A549 (cell line): ENCODE measurements at regions not wholly inside any gene's neighbourhood (a gene's known extent, or its start where the extent isn't known, plus 50 kb on each side); places are given as distances from the start of the nearest gene placed in this dataset.

Experiments used
- ATAC-seq, 2 experiments: fragments of 200-7000 bp in 1 of 2; fragments of >200 bp in 1 of 2; cut with Nextera tagmentation in 1 of 2; cut with Tn5 transposase in 1 of 2; 3 replicates each; pipeline versions ENCODE4 v1.8.0 to v1.9.1; 2018 to 2020; ENCODE audit warnings: mild to moderate bottlenecking in 1 of 2, moderate library complexity in 1 of 2
- CTCF ChIA-PET: fragments of 300-600 bp; sonication (Branson Sonifier 250); formaldehyde crosslinking; extraction: SDS; loops from one replicate; lab custom pipeline; 2021; ENCODE audit warnings: antibody characterized with exemption, inconsistent platforms; lab: Yijun Ruan, JAX
- POLR2A ChIA-PET: fragments of 350-600 bp; formaldehyde crosslinking; extraction: SDS; loops from one replicate; lab custom pipeline; 2021; ENCODE audit warnings: antibody characterized with exemption, inconsistent platforms; lab: Yijun Ruan, JAX
- DNase-seq, 2 experiments: peaks; one replicate each; pipeline versions ENCODE4 v3.0.0 to v3.0.0-alpha.2; 2011 to 2016; ENCODE audit warnings: low read depth in 1 of 2, low spot score in 1 of 2
- FAIRE-seq: peaks from 2 replicates; lab custom pipeline; 2011; peaks lifted over from hg19 to GRCh38; lab: Jason Lieb, UNC
- H3K27ac ChIP-seq, 2 experiments: fragments of >200 bp; sonication (Bioruptor Twin); formaldehyde crosslinking; 3 replicates each; pipeline ENCODE4 v1.5.1; 2016 to 2017
- H3K4me1 ChIP-seq: fragments of >200 bp; sonication (Bioruptor Twin); formaldehyde crosslinking; 3 replicates; pipeline ENCODE4 v1.6.1; 2016
- H3K4me2 ChIP-seq: fragments of >200 bp; sonication (Bioruptor Twin); formaldehyde crosslinking; 3 replicates; pipeline ENCODE4 v1.6.1; 2016
- H3K4me3 ChIP-seq: fragments of >200 bp; sonication (Bioruptor Twin); formaldehyde crosslinking; 3 replicates; pipeline ENCODE4 v1.5.1; 2016
- H3K9me3 ChIP-seq: fragments of >200 bp; sonication (Bioruptor Twin); formaldehyde crosslinking; 3 replicates; pipeline ENCODE4 v1.6.1; 2016
- BCL3 ChIP-seq: fragments of >200 bp; sonication (Bioruptor Twin); formaldehyde crosslinking; IDR thresholded peaks from 3 replicates; pipeline ENCODE4 v1.6.1; 2016
- BHLHE40 ChIP-seq: IDR thresholded peaks from 2 replicates; pipeline ENCODE4 v1.6.1; 2012; ENCODE audit warnings: low read depth, low read length, inconsistent platforms
- CEBPB ChIP-seq, 2 experiments: fragments of >200 bp in 1 of 2; sonication (Bioruptor Twin) in 1 of 2; formaldehyde crosslinking in 1 of 2; IDR thresholded peaks; 2 replicates each; pipeline ENCODE4 v1.6.1; 2012 to 2016
- CHD2 ChIP-seq: fragments of 150-350 bp; IDR thresholded peaks from 2 replicates; pipeline ENCODE4 v1.6.1; 2014; ENCODE audit warnings: low read length; ENCODE audit not compliant: partially characterized antibody
- EHMT2 ChIP-seq: fragments of 200-600 bp; sonication (generic); IDR thresholded peaks from 2 replicates; pipeline ENCODE4 v1.6.1; 2016; ENCODE audit warnings: antibody characterized with exemption, low read depth, mild to moderate bottlenecking, moderate library complexity
- ELK1 ChIP-seq: fragments of 150-350 bp; IDR thresholded peaks from 2 replicates; pipeline ENCODE4 v1.6.1; 2014; ENCODE audit warnings: low read depth, mild to moderate bottlenecking, low read length
- HDAC2 ChIP-seq: fragments of 200-600 bp; sonication (generic); IDR thresholded peaks from 2 replicates; pipeline ENCODE4 v1.6.1; 2016
- JUNB ChIP-seq: fragments of >200 bp; sonication (Bioruptor Twin); formaldehyde crosslinking; IDR thresholded peaks from 2 replicates; pipeline ENCODE4 v1.6.1; 2016
- PBX3 ChIP-seq: IDR thresholded peaks from 2 replicates; pipeline ENCODE4 v1.6.1; 2012
- PHF8 ChIP-seq: fragments of 200-600 bp; sonication (generic); IDR thresholded peaks from 2 replicates; pipeline ENCODE4 v1.6.1; 2016; ENCODE audit warnings: low read depth, mild to moderate bottlenecking, antibody characterized with exemption, moderate library complexity, borderline replicate concordance
- RAD21 ChIP-seq, 2 experiments: fragments of >200 bp in 1 of 2; sonication (Bioruptor Twin) in 1 of 2; formaldehyde crosslinking in 1 of 2; IDR thresholded peaks in 1 of 2; conservative IDR thresholded peaks in 1 of 2; 2 replicates in 1 of 2; 3 replicates in 1 of 2; pipeline ENCODE4 v1.6.1; 2012 to 2018; ENCODE audit warnings: inconsistent platforms in 1 of 2
- RARB ChIP-seq: fragments of 250-450 bp; sonication (Bioruptor Pico); IDR thresholded peaks from 2 replicates; pipeline ENCODE4 v1.8.0; 2021; ENCODE audit warnings: mild to moderate bottlenecking, moderate library complexity
- RFX5 ChIP-seq: fragments of 450-650 bp; IDR thresholded peaks from 2 replicates; pipeline ENCODE4 v1.7.1; 2014; ENCODE audit warnings: antibody characterized with exemption, mild to moderate bottlenecking, moderate library complexity
- TFCP2L1 ChIP-seq: fragments of 250-450 bp; sonication (Bioruptor Pico); IDR thresholded peaks from 2 replicates; pipeline ENCODE4 v1.5.0; 2021; ENCODE audit warnings: mild to moderate bottlenecking
- USF2 ChIP-seq: fragments of 450-650 bp; IDR thresholded peaks from 2 replicates; pipeline ENCODE4 v1.6.1; 2014; ENCODE audit warnings: antibody characterized with exemption
- WGBS: methylation state at CpG from one replicate; pipeline ENCODE4 v1.1.6; 2017; ENCODE audit errors: missing lambda C conversion rate; 5-methylcytosine and 5-hydroxymethylcytosine counted together
- TF ChIP-seq, protein P1 (sequence below): IDR thresholded peaks from 2 replicates; pipeline ENCODE4 v1.6.1; 2012

GRCh38 chr3:177529071-177529550 lies 331.8 kb upstream of the TBL1XR1 start:
- Histone ChIP-seq H3K4me3 (no peak overlapping the region), H3K9me3 (peaks cover 5% of the 10 kb centered on the region; the same call in 2 of the 3 replicates), H3K27ac (peak overlapping the region in 1 of 2 experiments; percentile 32; a peak in 2 of 6 replicates), H3K4me2 (no peak overlapping the region), H3K4me1 (peaks cover 19% of the 10 kb centered on the region; the same call in 2 of the 3 replicates)
- ATAC-seq (no peak), FAIRE-seq (no peak), DNase-seq (no peak)
- ChIA-PET POLR2A (no interaction called here), CTCF (no interaction called here)
- TF ChIP-seq HDAC2 (no peak), RAD21 (conservative IDR thresholded peaks at IDR 0.05 in 1 of 2, IDR thresholded peaks at IDR 0.05 in 1 of 2) (no peak), CEBPB (IDR thresholded peaks at IDR 0.05) (no peak), BCL3 (no peak), PBX3 (no peak), CHD2 (no peak), TFCP2L1 (CRISPR knock-in tag) (no peak), BHLHE40 (no peak)
- 50% methylated on average over 1 of the region's 1 CpG for WGBS

DNA sequence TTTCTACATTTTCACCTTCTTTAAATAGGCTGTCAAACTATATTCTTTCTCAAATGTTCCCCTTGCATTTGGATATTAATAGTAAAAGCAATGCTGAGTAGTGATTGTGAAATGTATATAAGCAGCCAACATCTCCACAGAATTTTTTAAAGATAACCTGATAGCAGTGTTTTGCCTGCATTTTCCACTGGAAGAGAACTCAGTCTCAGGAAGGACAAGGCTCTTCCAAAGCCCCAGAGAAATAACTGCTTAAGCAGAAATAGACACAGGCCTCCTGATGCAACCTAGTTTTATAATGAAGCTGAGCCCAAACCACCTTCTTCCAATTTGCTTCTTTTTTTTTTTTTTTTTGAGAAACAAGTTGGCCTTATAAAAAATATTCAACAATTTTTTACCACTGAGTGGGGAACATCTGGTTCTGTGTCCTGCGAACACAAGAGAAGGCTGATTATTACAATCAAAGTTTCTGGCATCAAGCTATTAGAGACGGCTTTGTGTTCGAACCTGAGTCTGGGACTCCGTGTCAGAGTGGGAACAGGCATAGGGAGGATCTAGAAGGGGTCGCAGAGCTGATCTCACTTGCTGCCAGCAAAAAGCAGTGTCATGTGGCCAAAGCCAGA lies 332.5 kb upstream of the TBL1XR1 start:
- FAIRE-seq: no peak
- 90% methylated on average over 5 of the region's 5 CpGs for WGBS
- POLR2A ChIA-PET: no interaction called here

More for the DNA sequence above, 332.5 kb upstream of the TBL1XR1 start:
- DNase-seq: no peak
- no peak overlapping the region for H3K4me3 ChIP-seq
- peaks cover 3% of the 10 kb centered on the region; the same call in 2 of the 3 replicates for H3K9me3 ChIP-seq
- TF ChIP-seq RFX5: no peak
- no peak for TF ChIP-seq RARB (CRISPR knock-in tag)
- no peak for TF ChIP-seq EHMT2
- no peak for TF ChIP-seq PHF8
- TF ChIP-seq ELK1: no peak
- TF ChIP-seq, protein P1, sequence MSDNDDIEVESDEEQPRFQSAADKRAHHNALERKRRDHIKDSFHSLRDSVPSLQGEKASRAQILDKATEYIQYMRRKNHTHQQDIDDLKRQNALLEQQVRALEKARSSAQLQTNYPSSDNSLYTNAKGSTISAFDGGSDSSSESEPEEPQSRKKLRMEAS: no peak
- no peak for TF ChIP-seq JUNB
- TF ChIP-seq USF2: no peak
- no peak for TF ChIP-seq PBX3
- no peak for ATAC-seq
- no peak overlapping the region for H3K4me2 ChIP-seq
- H3K27ac ChIP-seq: no peak overlapping the region
- CTCF ChIA-PET: no interaction called here
- peaks cover 12% of the 10 kb centered on the region; the same call in 1 of the 3 replicates for H3K4me1 ChIP-seq
